B cell (primary cell): ENCODE measurements at regions not wholly inside any gene's neighbourhood (a gene's known extent, or its start where the extent isn't known, plus 50 kb on each side); places are given as distances from the start of the nearest gene placed in this dataset.

Experiments
- ATAC-seq: fragments of 200-7000 bp; cut with Tn5 transposase; one replicate; pipeline ENCODE4 v1.10.0; 2021; ENCODE audit warnings: low read depth, mild to moderate bottlenecking, moderate number of reproducible peaks, moderate library complexity
- CTCF ChIA-PET: fragments of 350-600 bp; sonication (Branson Sonifier 250); formaldehyde crosslinking; loops from one replicate; lab custom pipeline; 2021; ENCODE audit warnings: antibody characterized with exemption, inconsistent platforms; lab: Charles Lee
- POLR2A ChIA-PET: fragments of 350-600 bp; sonication (Branson Sonifier 250); formaldehyde crosslinking; loops from one replicate; lab custom pipeline; 2021; ENCODE audit warnings: antibody characterized with exemption; lab: Charles Lee
- DNase-seq: peaks from one replicate; pipeline ENCODE4 v3.0.0; 2013
- H2AFZ ChIP-seq: 2 replicates; pipeline ENCODE4 v1.6.1; 2012; ENCODE audit warnings: mild to moderate bottlenecking, low read depth, low read length; ENCODE audit not compliant: insufficient read depth, poor library complexity, severe bottlenecking
- H3K27ac ChIP-seq, 2 donors: 1 replicate in 1 of 2; 2 replicates in 1 of 2; pipeline ENCODE4 v1.5.1; 2012 to 2013; ENCODE audit warnings: low read length in 2 of 2, mild to moderate bottlenecking in 2 of 2, moderate library complexity in 1 of 2
- H3K27me3 ChIP-seq, 4 experiments: fragments of 200-600 bp in 1 of 4; sonication (generic) in 1 of 4; replicated peaks in 1 of 4; 1 replicate in 2 of 4; 2 replicates in 2 of 4; pipeline versions ENCODE4 v1.6.1 to v1.7.0; 2013 to 2016; ENCODE audit warnings: low read length in 3 of 4, mild to moderate bottlenecking in 2 of 4, mixed read lengths in 1 of 4, moderate library complexity in 1 of 4; ENCODE audit not compliant: insufficient read depth in 4 of 4, control insufficient read depth in 3 of 4; ENCODE audit errors: control extremely low read depth in 1 of 4
- H3K36me3 ChIP-seq, 2 experiments: replicated peaks in 1 of 2; 1 replicate in 1 of 2; 2 replicates in 1 of 2; pipeline versions ENCODE4 v1.6.1 to v1.7.1; 2013; ENCODE audit warnings: low read length in 1 of 2; ENCODE audit not compliant: insufficient read depth in 2 of 2, control insufficient read depth in 1 of 2; ENCODE audit errors: control extremely low read depth in 1 of 2, extremely low read depth in 1 of 2
- H3K4me1 ChIP-seq, 2 donors: fragments of 200-600 bp in 1 of 2; sonication (generic) in 1 of 2; 1 replicate in 1 of 2; 2 replicates in 1 of 2; pipeline versions ENCODE4 v1.5.1 to v1.6.1; 2013 to 2017; ENCODE audit warnings: low read length in 2 of 2; ENCODE audit not compliant: control insufficient read depth in 2 of 2, insufficient read depth in 2 of 2
- H3K4me2 ChIP-seq: replicated peaks from 2 replicates; pipeline ENCODE3; 2012; ENCODE audit warnings: mild to moderate bottlenecking, low read depth, low read length; ENCODE audit not compliant: poor library complexity, severe bottlenecking
- H3K4me3 ChIP-seq, 5 experiments: fragments of 200-600 bp in 1 of 5; sonication (generic) in 1 of 5; 1 replicate in 3 of 5; 2 replicates in 2 of 5; pipeline versions ENCODE4 v1.5.1 to v1.7.0; 2011 to 2016; ENCODE audit warnings: low read length in 4 of 5, mild to moderate bottlenecking in 4 of 5, low read depth in 2 of 5, control low read depth in 1 of 5, moderate library complexity in 1 of 5; ENCODE audit not compliant: insufficient read depth in 1 of 5; ENCODE audit errors: control extremely low read depth in 1 of 5, extremely low read depth in 1 of 5
- H3K79me2 ChIP-seq: fragments of 200-600 bp; sonication (generic); one replicate; pipeline ENCODE4 v1.6.0; 2016; ENCODE audit warnings: low read length; ENCODE audit not compliant: control insufficient read depth, insufficient read depth
- H3K9ac ChIP-seq: fragments of 200-600 bp; sonication (generic); 2 replicates; pipeline ENCODE4 v1.6.1; 2017; ENCODE audit warnings: mild to moderate bottlenecking, low read length, moderate library complexity
- H3K9me3 ChIP-seq, 3 donors: one replicate each; pipeline versions ENCODE4 v1.6.1 to v1.7.1; 2013; ENCODE audit warnings: low read length in 2 of 3; ENCODE audit not compliant: control insufficient read depth in 2 of 3, insufficient read depth in 1 of 3; ENCODE audit errors: control extremely low read depth in 1 of 3
- H4K20me1 ChIP-seq: 2 replicates; pipeline ENCODE4 v1.6.0; 2012; ENCODE audit warnings: mild to moderate bottlenecking, low read length; ENCODE audit not compliant: insufficient read depth, control insufficient read depth, poor library complexity, severe bottlenecking
- H3K27ac Mint-ChIP-seq: one replicate; pipeline ENCODE4 v1.8.0; 2021; ENCODE audit warnings: mixed read lengths
- H3K27me3 Mint-ChIP-seq: one replicate; pipeline ENCODE4 v1.8.0; 2021; ENCODE audit warnings: mixed read lengths
- H3K4me1 Mint-ChIP-seq: one replicate; pipeline ENCODE4 v1.8.0; 2021; ENCODE audit warnings: mixed read lengths
- H3K4me3 Mint-ChIP-seq: one replicate; pipeline ENCODE4 v1.8.0; 2021; ENCODE audit warnings: mixed read lengths
- H3K9me3 Mint-ChIP-seq: one replicate; pipeline ENCODE4 v1.8.0; 2022; ENCODE audit warnings: mixed read lengths; ENCODE audit not compliant: insufficient read depth
- CTCF ChIP-seq: fragments of 200-600 bp; IDR thresholded peaks from one replicate; pipeline ENCODE4 v1.8.0; 2022; ENCODE audit warnings: antibody characterized with exemption, mild to moderate bottlenecking
- EZH2 ChIP-seq: IDR thresholded peaks from 2 replicates; pipeline ENCODE4 v1.6.1; 2012; ENCODE audit warnings: borderline replicate concordance, low read depth, mild to moderate bottlenecking, moderate library complexity, low read length; ENCODE audit not compliant: insufficient read depth, poor library complexity, severe bottlenecking
- WGBS: methylation state at CpG from one replicate; pipeline ENCODE4 v1.1.5; 2013; ENCODE audit warnings: missing lambda C conversion rate; ENCODE audit not compliant: insufficient coverage; 5-methylcytosine and 5-hydroxymethylcytosine counted together
- intact Hi-C: fragments of 100-400 bp; cut with micrococcal nuclease; formaldehyde crosslinking; loops from one replicate; pipeline ENCODE4 v1.10.0; 2022

- Mint-ChIP-seq H3K4me3 (no peak overlapping the region), H3K4me1 (peaks cover 13% of the 10 kb centered on the region), H3K27me3 (no peaks in the 10 kb centered on the region), H3K27ac (no peak overlapping the region), H3K9me3 (no peaks in the 10 kb centered on the region)
- no peak for DNase-seq
- no peak overlapping the region for H3K9ac ChIP-seq
- no peak for ATAC-seq
- peaks cover 0 to 4% of the 10 kb centered on the region in 2 donors for H3K4me1 ChIP-seq
- CTCF ChIA-PET = no interaction called here
- H3K79me2 ChIP-seq = no peaks in the 10 kb centered on the region
- H4K20me1 ChIP-seq = no peaks in the 10 kb centered on the region
- H3K27ac ChIP-seq = no peak overlapping the region
- H2AFZ ChIP-seq = no peak overlapping the region
- H3K9me3 ChIP-seq = no peaks in the 10 kb centered on the region
- POLR2A ChIA-PET = no interaction called here
- H3K27me3 ChIP-seq = no peaks in the 10 kb centered on the region
- no peak for TF ChIP-seq CTCF
- no peak for TF ChIP-seq EZH2
- intact Hi-C loops = no loop called here
- H3K36me3 ChIP-seq = no peaks in the 10 kb centered on the region
- WGBS = no CpG with 5 or more reads among the region's 4 CpGs
- no peak overlapping the region for H3K4me3 ChIP-seq
- no peak overlapping the region for H3K4me2 ChIP-seq
These were observed 104.1 kb upstream of the RAP1B start for GRCh38 chr12:68506619-68507018.

- Mint-ChIP-seq H3K4me3 (no peak overlapping the region), H3K27me3 (no peaks in the 10 kb centered on the region), H3K9me3 (no peaks in the 10 kb centered on the region), H3K4me1 (peaks cover 13% of the 10 kb centered on the region), H3K27ac (no peak overlapping the region)
- Histone ChIP-seq H3K79me2 (no peaks in the 10 kb centered on the region), H3K4me3 (no peak overlapping the region), H4K20me1 (no peaks in the 10 kb centered on the region), H3K4me1 (peaks cover 0 to 4% of the 10 kb centered on the region in 2 donors), H3K9ac (no peak overlapping the region), H3K27me3 (no peaks in the 10 kb centered on the region), H3K36me3 (no peaks in the 10 kb centered on the region), H3K9me3 (no peaks in the 10 kb centered on the region), H2AFZ (no peak overlapping the region), H3K27ac (no peak overlapping the region), H3K4me2 (no peak overlapping the region)
- ChIA-PET CTCF (no interaction called here), POLR2A (no interaction called here)
- TF ChIP-seq EZH2 (no peak), CTCF (no peak)
- no CpG with 5 or more reads among the region's 3 CpGs for WGBS
- no peak for DNase-seq
- intact Hi-C loops = no loop called here
- ATAC-seq = no peak
These were observed 103.0 kb upstream of the RAP1B start for GRCh38 chr12:68507657-68508056.
